ENCODE measurements at regions not wholly inside any gene's neighbourhood (a gene's known extent, or its start where the extent isn't known, plus 50 kb on each side); places are given as distances from the start of the nearest gene placed in this dataset.
"Not testable (repeated sequence)": the region's sequence is repeated elsewhere in the genome, so short reads cannot be mapped to it uniquely, and the experiment has no call there.

DNA sequence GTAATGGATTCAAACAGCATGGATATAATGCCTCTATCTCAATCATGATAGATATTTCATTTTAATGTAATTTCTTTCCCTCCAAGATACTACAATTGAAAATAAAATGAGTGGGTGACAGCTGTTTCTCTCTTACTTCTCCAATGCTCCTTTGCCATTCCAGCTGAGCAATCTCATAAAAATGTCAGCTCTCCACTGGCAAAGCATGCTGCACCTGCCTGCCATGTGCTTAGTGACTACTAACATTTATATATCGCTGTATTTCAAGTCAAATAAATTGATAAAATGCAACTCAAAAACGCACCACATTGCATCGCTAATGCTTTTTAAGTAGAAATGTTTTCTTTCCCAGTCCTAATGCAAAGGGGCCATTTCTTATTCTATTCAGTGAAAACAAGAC, 1093.9 kb downstream of the CBLN2 start:
- no peak for DNase-seq

DNA sequence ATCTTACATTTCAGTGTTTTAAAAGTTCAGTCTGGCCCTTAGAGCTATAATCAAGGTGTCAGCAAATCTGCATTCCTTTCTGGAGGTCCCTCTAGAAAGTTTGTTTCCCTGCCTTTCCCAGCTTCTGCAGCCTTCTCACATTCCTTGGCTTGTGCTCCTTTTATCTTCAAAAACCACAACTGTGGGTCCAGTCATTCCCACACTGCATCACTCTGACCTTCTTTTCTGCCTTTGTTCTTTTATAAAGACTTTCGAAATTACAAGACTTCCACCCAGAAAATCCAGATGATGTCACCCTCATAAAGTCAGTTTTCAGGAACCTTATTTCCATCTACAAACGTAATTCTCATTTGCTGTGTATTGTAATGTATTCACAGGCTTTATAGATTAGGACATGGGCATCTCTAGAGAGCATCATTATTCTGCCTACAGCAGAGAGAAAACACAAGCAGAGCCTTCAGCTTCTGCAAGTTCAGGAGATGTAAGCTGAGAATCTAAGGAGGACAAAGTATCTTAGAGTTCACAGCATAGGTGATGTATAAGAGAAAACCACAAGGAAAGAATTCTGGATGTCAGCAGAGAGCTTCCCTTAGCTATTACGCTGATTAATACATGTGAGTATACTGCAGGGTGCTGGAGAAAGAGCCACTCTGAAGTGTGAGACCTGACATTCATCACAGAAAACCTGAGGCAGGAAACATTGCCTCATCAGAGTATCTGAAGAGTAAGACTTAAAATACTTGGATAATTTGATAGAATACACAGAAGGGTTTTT, 1100.2 kb downstream of the CBLN2 start:
- no peak for DNase-seq

DNA sequence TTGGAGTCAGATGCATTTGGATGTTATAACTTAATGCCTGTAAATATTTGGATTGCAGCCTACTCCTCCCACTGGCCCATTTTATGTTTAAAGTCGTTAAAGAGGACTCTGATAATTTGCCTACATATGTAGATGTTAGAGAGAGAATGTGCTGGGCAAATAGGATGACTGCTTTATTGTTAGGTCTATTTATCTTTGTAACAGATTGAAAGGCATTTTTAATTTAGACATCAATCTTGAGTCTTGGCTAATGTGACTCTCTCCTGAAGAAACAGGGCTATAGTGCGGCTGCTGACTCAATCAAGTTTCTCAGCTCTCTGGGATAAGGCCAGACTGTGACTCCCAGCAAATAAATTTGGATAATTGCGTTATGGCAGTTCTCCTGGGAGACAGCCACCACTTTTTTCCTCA, 1101.4 kb downstream of the CBLN2 start:
- DNase-seq: no peak

DNA sequence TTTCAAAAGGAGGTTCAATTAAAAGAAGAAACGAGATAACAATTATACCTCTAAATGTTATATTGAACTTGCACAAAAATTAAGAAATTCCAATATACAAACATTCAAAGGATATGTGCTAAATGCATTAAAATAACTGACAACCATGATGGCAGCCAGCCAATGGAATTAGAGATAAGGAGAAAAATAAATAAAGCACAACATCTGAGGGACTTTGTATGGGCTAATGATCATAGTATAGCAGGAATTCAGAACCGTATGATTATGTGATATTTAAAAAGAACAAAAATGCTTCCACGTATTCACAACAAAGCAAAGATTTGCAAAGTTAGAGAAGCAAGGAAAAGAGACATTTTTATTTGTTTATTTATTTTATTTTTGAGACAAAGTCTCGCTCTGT, 1103.0 kb downstream of the CBLN2 start:
- DNase-seq: no peak

DNA sequence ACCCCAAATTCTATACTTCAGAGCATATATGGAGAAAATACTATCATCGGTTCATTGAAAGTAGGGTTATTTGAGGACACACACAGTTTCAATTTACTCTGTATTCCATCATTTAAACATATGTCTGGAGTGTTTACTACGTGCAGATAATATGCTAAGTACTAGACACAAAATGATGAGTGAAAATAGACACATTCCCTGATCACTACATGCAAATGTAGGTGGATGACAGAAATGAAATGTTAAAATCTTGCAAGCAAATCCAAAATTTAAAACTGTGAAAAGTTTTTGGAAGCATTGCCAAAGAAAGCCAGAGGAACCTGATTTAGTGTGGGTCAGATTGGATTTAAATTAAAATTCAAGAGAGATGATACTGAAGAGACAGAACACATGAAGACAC, 1106.6 kb downstream of the CBLN2 start:
- no peak for DNase-seq

DNA sequence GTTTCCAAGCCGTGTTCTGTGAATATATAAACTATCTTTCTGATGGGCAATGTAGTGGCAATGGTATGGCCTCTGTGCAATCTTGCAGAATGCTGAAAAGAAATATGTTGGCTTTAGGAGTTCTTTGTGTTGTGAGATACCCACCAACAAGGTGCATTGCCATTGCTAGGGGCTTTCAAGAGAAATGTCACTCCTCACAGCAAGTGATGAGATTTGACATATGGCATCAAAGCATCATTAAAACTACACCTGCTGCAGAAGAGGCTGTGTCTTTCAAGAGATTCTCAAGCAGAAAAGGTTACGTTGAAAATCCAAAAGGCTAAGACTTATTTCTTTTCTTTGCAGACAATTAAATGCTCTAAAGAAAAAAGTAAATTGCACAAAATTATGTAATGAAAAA, 1110.8 kb downstream of the CBLN2 start:
- DNase-seq: no peak

DNA sequence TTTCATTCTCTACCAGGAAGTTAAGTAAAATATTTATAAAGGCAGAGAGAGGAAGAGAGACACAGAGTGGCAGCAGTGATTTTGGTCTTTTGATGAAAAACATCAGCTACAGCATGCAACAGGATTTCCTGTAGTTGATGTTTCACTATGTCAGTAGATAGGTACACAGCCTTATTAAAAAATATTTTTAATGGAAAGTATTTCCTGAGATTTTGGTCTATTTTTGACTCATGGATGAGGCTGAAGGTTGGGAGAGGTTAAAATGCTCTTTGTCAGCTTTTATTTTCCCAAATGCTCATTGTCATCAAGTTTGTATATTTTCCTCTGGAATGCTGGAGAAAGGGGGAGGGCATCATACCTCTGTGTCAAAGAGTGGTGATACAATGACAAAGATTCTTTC, 1112.5 kb downstream of the CBLN2 start:
- DNase-seq: no peak

DNA sequence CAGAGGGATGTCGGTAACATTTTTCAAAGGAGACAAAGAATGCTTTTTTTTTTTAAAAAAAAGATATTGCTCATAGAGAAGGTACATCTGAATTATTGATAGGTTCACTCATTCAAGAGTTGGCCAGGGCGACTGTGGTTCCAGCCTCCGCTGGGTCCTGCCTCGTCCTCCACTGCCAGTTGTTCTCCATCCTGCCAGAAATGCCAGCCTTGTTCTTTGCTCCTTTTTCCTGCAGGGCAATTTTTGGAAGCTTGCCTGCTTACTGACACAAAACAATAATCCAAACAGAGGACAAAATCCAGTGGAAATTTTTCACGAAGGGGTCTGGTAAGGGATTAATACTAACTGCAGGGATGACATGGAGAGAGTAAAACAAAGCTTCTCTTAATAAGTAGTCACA, 1113.0 kb downstream of the CBLN2 start:
- DNase-seq: no peak

DNA sequence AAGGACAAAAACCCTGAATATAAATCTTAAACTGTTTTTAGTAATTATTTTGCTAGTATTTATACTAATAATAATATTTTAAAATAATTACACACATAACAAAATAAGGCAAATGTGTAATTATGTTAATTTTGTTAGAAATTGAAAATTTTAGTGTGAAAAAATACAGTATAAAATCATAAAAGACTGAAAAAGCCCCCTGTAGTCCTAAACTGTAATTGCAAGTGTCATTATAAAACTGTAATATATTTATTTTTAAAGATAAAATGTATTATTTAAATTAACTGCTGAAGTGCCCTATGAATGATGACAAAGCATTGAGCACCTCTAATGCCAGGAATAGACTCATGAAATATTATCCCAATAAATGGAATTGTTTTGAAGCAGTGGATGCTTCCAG, 1117.7 kb downstream of the CBLN2 start:
- DNase-seq: no peak

DNA sequence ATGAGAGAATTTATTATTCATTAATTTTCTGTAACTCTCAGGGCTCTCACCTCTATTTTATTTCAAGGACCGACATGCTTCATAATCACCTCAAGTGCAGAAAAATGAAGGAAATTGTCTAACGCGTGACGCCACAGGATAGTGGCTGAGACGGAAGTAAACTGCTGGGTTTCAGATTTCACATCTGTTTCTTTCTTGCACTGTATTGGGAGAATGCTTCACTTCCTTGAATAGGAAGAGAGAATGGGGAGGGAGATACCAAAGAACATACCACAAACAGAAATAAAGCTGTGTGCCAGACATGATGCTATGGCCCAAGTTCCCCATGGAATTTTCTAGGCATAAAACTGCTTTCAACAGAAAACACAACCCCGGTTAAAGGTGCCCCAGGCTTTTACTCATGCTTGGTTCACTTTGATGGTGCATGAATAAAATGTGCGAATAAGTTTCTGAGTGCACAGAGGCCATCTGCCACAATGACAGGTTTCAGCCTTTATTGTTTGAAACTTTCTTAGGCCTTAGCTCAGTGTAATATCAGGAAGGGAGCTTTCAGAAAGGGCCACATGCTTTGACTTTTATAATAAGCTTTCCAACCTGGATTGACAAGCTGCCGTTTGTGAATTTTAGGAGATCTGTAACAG, 1116.4 kb downstream of the SOCS6 start:
- no peak for DNase-seq

DNA sequence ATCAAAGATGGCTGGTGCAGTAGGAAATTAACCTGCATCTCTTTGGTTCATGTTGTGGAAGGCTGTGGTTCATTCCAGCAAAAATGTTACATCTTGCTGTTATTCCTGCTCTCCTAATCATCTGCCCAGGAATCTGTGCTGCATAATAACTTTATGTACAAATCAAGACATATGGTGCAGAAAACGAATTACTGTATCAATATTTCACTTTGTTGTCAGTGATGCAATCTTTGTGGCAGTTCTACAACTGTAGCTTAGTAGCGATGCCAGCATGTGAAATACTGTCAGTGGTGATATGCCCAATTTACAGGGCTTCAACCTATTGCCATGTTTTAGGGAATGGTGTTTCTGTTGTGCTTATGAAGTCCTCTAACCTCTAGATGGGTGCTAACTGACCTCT, 1114.7 kb downstream of the SOCS6 start:
- no peak for DNase-seq

DNA sequence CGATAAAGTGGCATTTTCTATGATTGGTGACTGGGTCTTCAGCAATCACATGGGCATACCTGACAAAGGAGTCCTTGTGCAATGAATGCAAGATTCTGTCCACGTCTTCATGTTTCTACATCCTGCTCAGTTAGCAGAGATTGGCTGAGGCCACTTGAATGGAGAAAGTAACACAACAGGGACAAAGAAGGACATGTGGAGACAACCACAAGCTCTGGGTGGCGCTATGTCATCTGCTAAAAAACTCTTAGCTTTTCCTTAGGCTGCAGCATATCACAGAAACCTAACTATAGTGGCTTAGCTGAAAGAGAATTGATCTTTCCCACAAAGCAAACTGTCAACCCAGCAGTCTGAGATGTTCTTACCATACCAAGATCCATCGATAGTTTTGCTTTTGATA, 1109.7 kb downstream of the SOCS6 start:
- DNase-seq: no peak

DNA sequence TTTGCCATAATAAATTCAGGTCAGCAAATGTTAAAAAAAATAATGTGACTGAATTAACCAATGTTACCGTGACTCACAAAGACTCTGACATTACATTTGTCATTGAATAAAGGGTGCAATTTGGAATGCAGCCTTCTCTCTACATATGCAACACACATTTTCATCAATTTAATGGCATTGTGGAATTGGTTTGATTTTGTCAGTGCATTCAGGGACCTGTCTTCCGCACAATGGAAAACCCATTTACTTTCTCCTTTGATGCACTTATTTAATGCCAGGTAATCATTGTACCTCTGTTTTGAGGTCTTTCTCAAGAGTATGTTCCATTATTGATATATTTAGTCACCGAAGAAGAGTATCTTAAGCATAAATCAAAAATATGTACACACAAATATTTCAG, 1099.3 kb downstream of the SOCS6 start:
- DNase-seq: no peak

DNA sequence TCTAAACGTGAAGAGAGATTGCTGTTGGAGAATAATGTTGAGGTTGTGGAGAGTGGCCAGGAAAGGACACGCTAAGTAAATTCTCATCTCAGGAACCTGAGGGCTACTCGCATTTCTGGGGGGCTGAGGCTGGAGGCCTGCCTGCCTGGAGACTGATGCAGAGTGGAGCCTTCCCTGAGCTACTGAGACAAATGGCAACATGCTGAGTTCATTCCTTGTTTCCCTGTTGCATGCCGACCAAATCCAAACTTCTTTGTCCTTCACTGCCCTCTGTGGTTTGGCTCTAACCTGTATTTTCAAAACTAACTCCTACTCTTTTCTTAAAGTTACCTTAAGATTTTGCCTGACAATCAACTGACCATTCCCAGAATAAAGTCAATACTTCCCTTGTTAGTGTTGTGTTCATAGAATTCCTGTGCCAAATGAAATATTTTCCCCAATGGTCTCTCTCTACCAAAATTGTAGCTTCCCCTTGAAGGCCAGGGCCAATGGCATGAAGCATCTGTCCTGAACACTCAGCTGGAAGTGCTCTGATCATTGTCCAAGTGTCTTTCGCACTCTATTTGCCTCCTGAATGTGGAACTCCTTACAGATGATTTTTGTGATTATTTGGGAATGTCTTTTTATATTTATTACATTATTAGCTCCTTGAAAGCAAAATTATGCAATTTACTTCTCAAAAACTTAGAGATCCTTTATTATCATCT, 1085.6 kb downstream of the SOCS6 start:
- no peak for DNase-seq

DNA sequence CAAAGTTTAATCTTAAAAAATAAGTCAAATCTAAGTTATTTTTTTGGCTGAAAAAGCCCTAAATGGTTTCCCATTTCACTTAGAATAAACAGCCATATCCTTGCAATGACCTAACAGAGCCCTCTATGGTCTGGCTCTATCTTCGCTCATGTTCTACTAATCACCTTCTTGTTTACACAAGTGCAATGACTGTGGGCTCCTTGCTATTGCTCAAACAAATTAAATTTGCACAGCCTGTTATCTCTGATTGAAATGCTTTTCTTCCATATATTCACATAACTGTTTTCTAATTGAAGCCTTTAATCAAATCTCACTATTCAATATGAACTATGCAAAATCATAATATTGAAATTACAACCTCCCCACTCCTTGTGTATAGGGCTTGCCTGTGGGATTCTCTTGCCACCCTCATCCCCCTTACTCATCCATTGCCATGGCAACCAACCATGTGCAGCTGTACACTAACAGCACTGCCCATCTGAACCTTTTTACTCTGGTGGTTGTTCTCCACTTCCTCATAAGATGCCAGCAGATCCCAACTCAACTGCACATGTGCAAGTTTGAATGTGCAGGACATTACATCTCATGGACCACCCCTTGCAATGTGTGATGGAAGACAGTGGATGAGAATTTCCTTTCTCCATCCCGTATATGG, 1083.2 kb downstream of the SOCS6 start:
- no peak for DNase-seq

DNA sequence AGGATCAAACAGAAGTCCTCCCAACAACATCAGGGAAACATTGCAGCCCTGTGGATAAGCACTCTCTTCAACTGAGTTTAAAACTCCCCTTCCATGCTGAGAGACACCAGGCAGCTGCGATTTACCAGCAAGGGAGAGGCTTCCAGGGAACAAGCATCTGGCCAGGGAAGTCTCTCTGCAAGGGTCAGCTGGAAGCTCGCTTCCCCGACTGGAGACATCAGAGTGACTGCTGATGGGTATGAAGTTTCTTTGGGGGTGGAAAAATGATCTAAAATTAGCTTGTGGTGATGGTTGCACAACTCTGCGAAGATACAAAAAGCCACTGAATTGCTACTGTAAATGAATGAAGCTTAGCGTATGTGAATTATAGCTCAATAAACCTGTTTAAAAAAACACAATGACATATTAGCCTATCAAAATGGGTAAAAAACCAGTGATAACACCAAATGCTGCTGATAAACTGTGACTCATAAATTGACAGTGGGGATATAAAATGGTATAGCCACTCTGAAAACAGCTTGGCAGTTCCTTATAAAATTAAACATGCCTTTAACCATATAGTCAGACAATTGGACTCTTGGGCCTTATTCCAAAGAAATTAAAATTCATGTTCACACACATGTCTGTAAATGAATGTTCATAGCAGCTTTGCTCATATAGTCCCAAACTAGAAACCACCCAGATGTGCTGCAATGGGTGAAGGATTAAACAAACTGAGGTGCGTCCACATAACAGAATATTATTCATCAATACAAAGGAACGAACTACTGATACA, 1082.0 kb downstream of the SOCS6 start:
- no peak for DNase-seq

DNA sequence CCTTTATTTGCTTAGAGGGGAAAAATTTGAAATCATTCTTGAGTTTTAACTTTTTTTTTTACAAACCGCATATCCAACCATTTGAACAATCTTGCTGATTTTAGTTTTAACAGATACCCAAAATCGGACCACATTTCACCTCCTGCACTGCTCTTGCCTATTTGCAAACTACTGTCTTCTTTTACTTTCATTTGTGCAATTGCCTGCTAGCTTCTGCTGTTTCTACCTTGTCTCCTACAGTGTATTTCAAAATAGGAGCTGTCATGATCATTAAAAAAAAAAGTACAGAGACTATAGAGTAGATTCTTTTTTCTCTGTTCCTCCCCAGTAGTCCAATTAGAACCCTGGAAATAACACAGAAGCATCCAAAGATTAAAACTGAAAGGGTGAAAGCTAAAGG, 1081.2 kb downstream of the SOCS6 start:
- no peak for DNase-seq

DNA sequence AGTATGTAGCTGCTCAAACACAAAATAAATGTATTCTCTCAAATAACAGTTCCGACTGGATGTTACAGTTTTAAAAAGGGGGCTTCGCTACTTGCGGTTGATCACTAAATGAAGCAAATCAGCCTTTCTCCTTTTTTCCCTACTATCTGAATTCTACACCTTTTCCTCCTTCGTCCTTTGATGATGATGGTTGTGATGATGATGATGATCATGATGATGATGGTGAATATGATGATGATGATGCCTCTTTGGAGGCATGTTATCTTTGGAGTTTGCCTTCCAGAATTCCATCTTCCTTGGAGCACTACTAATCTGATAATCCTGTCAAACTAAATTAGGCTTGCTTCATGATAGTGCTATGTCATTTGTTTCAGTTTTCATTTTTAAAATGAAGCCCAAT, 1073.3 kb downstream of the SOCS6 start:
- no peak for DNase-seq

DNA sequence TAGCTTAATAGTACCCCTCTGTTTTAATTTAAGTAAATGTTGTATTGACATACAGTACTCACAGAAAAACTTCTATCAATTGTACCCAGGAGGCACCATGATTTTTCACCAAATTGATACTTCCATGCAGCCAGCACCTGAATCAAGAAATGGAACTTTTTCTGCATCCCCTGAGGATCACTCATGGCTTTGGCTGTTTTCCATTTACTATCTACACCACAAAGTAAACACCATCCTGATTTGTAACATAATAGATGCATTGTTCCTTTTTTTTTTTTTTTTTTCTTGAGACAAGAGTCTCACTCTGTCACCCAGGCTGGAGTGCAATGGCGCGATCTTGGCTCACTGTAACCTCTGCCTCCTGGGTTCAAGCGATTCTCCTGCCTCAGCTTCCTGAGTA, 1066.8 kb downstream of the SOCS6 start:
- DNase-seq: not testable (repeated sequence)

DNA sequence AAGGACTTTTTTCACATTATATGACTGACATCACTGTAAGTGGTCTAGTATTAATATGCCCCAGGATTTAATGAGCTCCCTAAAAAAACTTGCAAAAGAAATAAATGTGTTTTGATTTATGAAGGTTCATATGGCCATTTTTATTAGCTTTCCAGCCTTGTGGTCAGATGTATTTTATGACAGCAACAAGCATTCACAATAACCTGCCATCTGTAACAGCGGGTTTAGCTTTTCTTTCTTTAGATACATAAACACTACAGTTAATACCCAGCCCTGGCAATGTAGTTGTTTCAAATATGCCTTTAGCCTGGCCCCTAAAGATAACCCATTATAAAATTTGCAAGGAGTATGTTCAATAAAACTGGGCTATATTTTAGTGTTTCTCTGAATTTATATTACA, 1063.8 kb downstream of the SOCS6 start:
- no peak for DNase-seq

DNA sequence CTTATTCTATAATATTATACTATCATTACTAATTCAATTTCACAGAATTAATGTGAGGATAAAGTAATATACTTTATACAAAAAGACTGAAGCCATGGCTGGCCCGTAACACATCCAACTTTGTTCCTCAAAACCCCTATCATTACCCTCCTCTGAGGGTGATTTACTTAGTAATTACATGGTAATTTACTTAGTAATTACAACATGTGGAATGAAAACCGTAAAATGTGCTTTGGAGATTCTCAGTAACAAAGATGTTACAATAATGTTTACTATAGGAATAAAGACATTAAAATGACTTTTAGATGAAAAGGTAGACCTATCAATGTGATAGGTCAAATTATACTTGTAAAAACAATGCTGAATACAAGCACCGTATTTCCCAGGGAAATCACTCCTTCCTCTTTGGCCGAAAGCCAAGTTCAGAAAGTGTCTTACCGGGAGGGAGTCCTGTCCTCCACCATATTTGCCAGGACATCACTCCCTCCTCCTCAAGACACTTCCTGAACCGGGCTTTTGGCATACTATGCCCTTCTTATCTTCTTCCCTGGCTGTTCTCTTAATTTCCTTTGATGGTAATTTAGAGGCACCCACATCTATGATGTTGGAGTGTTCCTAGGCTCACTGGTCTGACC, 1047.8 kb downstream of the SOCS6 start:
- DNase-seq: no peak

DNA sequence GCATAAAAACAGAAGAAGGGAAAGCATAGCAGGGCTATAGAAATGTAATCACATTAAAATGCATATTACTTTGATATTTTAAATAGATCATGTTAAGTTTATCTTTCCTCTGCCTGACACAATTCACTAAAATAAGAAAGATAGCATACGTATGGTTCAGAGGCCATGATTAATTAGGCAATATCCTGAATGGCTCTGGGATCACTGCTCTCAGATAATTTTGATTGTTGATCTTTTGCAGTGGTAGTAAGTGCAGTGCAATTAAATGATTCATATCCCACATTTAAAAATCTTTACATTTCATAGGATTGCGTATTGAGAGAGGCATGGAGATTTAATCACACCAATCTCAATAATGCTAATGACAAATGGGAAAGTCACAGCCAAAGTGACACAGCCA, 1040.7 kb downstream of the SOCS6 start:
- DNase-seq: no peak
